ENCODE measurements at regions not wholly inside any gene's neighbourhood (a gene's known extent, or its start where the extent isn't known, plus 50 kb on each side); places are given as distances from the start of the nearest gene placed in this dataset.

- no peak for DNase-seq (ENCODE audit: low read depth in 2 of 2)
Measured at GRCh38 chr2:237030382-237030781, 55.3 kb upstream of the COPS8 start.

- no peak for DNase-seq (ENCODE audit: low read depth in 2 of 2)
Measured at GRCh38 chr2:237033536-237034060, 52.1 kb upstream of the COPS8 start.

GRCh38 chr2:237035781-237036475, 49.8 kb upstream of the COPS8 start:
- DNase-seq (ENCODE audit: low read depth in 2 of 2), result no peak

Data from stimulated activated CD8-positive, alpha-beta memory T cell treated with anti-CD3 and anti-CD28 coated beads, Interleukin-15, amount 100 ng/mL, for 48 hours (primary cell).